ENCODE measurements at regions not wholly inside any gene's neighbourhood (a gene's known extent, or its start where the extent isn't known, plus 50 kb on each side); places are given as distances from the start of the nearest gene placed in this dataset.

DNA sequence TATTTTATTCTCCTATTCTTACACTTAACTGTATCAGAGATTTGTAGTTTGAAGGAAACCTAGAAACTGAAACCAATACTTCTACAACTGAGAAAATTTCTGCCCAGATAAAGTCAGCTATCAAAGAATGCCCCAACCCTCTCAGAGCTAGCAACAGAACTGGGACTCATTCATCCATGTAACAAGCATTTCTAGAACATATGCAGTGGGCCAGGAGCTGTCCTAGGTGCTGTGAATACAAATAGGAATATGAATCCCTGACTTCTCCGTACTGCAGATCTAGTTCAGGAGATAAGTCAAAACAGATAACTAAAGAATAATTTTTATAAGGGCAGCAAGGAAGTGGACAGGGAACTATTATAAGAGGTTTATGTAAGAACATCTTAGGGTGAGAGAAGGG lies 654.1 kb upstream of the NOX3 start:
- no peak for TF ChIP-seq EZH2 (IDR thresholded peaks at IDR 0.05; ENCODE audit: borderline replicate concordance, low read length)
- TF ChIP-seq, protein P1, sequence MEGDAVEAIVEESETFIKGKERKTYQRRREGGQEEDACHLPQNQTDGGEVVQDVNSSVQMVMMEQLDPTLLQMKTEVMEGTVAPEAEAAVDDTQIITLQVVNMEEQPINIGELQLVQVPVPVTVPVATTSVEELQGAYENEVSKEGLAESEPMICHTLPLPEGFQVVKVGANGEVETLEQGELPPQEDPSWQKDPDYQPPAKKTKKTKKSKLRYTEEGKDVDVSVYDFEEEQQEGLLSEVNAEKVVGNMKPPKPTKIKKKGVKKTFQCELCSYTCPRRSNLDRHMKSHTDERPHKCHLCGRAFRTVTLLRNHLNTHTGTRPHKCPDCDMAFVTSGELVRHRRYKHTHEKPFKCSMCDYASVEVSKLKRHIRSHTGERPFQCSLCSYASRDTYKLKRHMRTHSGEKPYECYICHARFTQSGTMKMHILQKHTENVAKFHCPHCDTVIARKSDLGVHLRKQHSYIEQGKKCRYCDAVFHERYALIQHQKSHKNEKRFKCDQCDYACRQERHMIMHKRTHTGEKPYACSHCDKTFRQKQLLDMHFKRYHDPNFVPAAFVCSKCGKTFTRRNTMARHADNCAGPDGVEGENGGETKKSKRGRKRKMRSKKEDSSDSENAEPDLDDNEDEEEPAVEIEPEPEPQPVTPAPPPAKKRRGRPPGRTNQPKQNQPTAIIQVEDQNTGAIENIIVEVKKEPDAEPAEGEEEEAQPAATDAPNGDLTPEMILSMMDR (conservative IDR thresholded peaks at IDR 0.05 in 1 of 2, IDR thresholded peaks at IDR 0.05 in 1 of 2; ENCODE audit: extremely low read depth in 1 of 2, insufficient read depth in 1 of 2, low read depth in 1 of 2, low read length in 2 of 2), result no peak

All from mammary epithelial cell (primary cell).